Breast epithelium (tissue), 4 donors: ENCODE measurements at regions not wholly inside any gene's neighbourhood (a gene's known extent, or its start where the extent isn't known, plus 50 kb on each side); places are given as distances from the start of the nearest gene placed in this dataset.
"Not testable (repeated sequence)": the region's sequence is repeated elsewhere in the genome, so short reads cannot be mapped to it uniquely, and the experiment has no call there.

ENCODE experiments used
- DNase-seq, 2 donors: peaks; one replicate each; pipeline ENCODE4 v3.0.0-alpha.2; 2019; ENCODE audit warnings: low spot score in 2 of 2
- H3K27ac ChIP-seq, 2 donors: fragments of 200-600 bp; sonication (generic) in 1 of 2; one replicate each; pipeline ENCODE4 v1.5.1; 2016 to 2019; ENCODE audit warnings: mild to moderate bottlenecking in 1 of 2
- H3K27me3 ChIP-seq, 2 donors: fragments of 200-600 bp; sonication (generic) in 1 of 2; one replicate each; pipeline versions ENCODE4 v1.5.1 to v1.6.0; 2017 to 2019; ENCODE audit warnings: control low read depth in 1 of 2, mild to moderate bottlenecking in 1 of 2
- H3K36me3 ChIP-seq: fragments of 200-600 bp; one replicate; pipeline ENCODE4 v1.5.1; 2019
- H3K4me1 ChIP-seq, 2 donors: fragments of 200-600 bp; sonication (generic); one replicate each; pipeline ENCODE4 v1.5.1; 2016 to 2019; ENCODE audit warnings: control low read depth in 1 of 2
- H3K4me3 ChIP-seq, 3 donors: fragments of 200-600 bp; sonication (generic); 1 replicate in 2 of 3; 2 replicates in 1 of 3; pipeline ENCODE4 v1.5.1; 2016 to 2019; ENCODE audit warnings: mild to moderate bottlenecking in 3 of 3, moderate library complexity in 2 of 3
- H3K9me3 ChIP-seq, 2 donors: fragments of 200-600 bp; sonication (generic) in 1 of 2; one replicate each; pipeline ENCODE4 v1.5.1; 2016 to 2019; ENCODE audit warnings: control low read depth in 1 of 2
- CTCF ChIP-seq, 3 donors: fragments of 450-650 bp; IDR thresholded peaks; one replicate each; pipeline ENCODE4 v1.5.1; 2016 to 2017; ENCODE audit warnings: antibody characterized with exemption in 3 of 3, mild to moderate bottlenecking in 3 of 3, moderate library complexity in 3 of 3
- POLR2A ChIP-seq: fragments of 450-650 bp; IDR thresholded peaks from one replicate; pipeline ENCODE4 v1.6.1; 2016; ENCODE audit warnings: antibody characterized with exemption, mild to moderate bottlenecking, moderate library complexity
- POLR2AphosphoS5 ChIP-seq, 3 donors: sonication (generic); formaldehyde crosslinking; IDR thresholded peaks; one replicate each; pipeline ENCODE4 v1.6.1; 2017; ENCODE audit warnings: antibody characterized with exemption in 3 of 3
- intact Hi-C: fragments of 100-400 bp; cut with DNase I; formaldehyde crosslinking; loops from one replicate; pipeline ENCODE4 v1.15.1; 2023; ENCODE audit warnings: low total_unique reads

- Histone ChIP-seq H3K36me3 (no peaks in the 10 kb centered on the region), H3K9me3 (no peaks in the 10 kb centered on the region), H3K4me1 (no peaks in the 10 kb centered on the region), H3K4me3 (no peak overlapping the region), H3K27me3 (no peaks in the 10 kb centered on the region), H3K27ac (no peak overlapping the region)
- TF ChIP-seq CTCF (IDR thresholded peaks at IDR 0.05) (no peak), POLR2A (no peak), POLR2AphosphoS5 (IDR thresholded peaks at IDR 0.05) (no peak)
- DNase-seq = no peak
- intact Hi-C loops = no loop called here
These were observed 378.5 kb downstream of the CCSER2 start for GRCh38 chr10:84706875-84707274.

- TF ChIP-seq CTCF (IDR thresholded peaks at IDR 0.05) (no peak), POLR2AphosphoS5 (IDR thresholded peaks at IDR 0.05) (no peak), POLR2A (no peak)
- Histone ChIP-seq H3K4me3 (no peak overlapping the region), H3K4me1 (no peaks in the 10 kb centered on the region), H3K27ac (no peak overlapping the region), H3K27me3 (no peaks in the 10 kb centered on the region), H3K36me3 (no peaks in the 10 kb centered on the region), H3K9me3 (no peaks in the 10 kb centered on the region)
- no peak for DNase-seq
- intact Hi-C loops = loop anchor here (5.0 kb wide), 1 partner anchor 966 kb away; no protein-coding TSS in a partner anchor
These were observed 387.5 kb downstream of the CCSER2 start for GRCh38 chr10:84715911-84716310.

GRCh38 chr10:84718877-84719616 lies 390.7 kb downstream of the CCSER2 start:
- no peak for DNase-seq
- no peak for TF ChIP-seq POLR2A
- TF ChIP-seq CTCF (IDR thresholded peaks at IDR 0.05) = no peak
- TF ChIP-seq POLR2AphosphoS5 (IDR thresholded peaks at IDR 0.05) = no peak
- H3K27me3 ChIP-seq = no peaks in the 10 kb centered on the region
- H3K4me3 ChIP-seq = no peak overlapping the region
- no peaks in the 10 kb centered on the region for H3K4me1 ChIP-seq
- H3K9me3 ChIP-seq = no peaks in the 10 kb centered on the region
- H3K27ac ChIP-seq = no peak overlapping the region
- intact Hi-C loops = loop anchor here (5.0 kb wide), 1 partner anchor 963 kb away; no protein-coding TSS in a partner anchor
- no peaks in the 10 kb centered on the region for H3K36me3 ChIP-seq

GRCh38 chr10:84719687-84720086 lies 391.3 kb downstream of the CCSER2 start:
- intact Hi-C loops = loop anchor here (5.0 kb wide), 1 partner anchor 963 kb away; no protein-coding TSS in a partner anchor
- H3K27me3 ChIP-seq = no peaks in the 10 kb centered on the region
- no peak overlapping the region for H3K27ac ChIP-seq
- no peak for TF ChIP-seq POLR2A
- TF ChIP-seq POLR2AphosphoS5 (IDR thresholded peaks at IDR 0.05) = no peak
- no peak for TF ChIP-seq CTCF (IDR thresholded peaks at IDR 0.05)
- H3K9me3 ChIP-seq = no peaks in the 10 kb centered on the region
- H3K36me3 ChIP-seq = no peaks in the 10 kb centered on the region
- DNase-seq = no peak
- no peaks in the 10 kb centered on the region for H3K4me1 ChIP-seq
- no peak overlapping the region for H3K4me3 ChIP-seq

GRCh38 chr10:84727398-84727797 lies 399.0 kb downstream of the CCSER2 start:
- no peak overlapping the region for H3K4me3 ChIP-seq
- H3K4me1 ChIP-seq = no peaks in the 10 kb centered on the region
- peaks cover 0 to 5% of the 10 kb centered on the region in 2 donors for H3K9me3 ChIP-seq
- H3K27ac ChIP-seq = no peak overlapping the region
- no peaks in the 10 kb centered on the region for H3K27me3 ChIP-seq
- no peaks in the 10 kb centered on the region for H3K36me3 ChIP-seq
- TF ChIP-seq POLR2A (no peak), CTCF (IDR thresholded peaks at IDR 0.05) (no peak), POLR2AphosphoS5 (IDR thresholded peaks at IDR 0.05) (no peak)
- intact Hi-C loops = no loop called here
- DNase-seq = no peak

GRCh38 chr10:84739126-84739525 lies 410.7 kb downstream of the CCSER2 start:
- H3K4me3 ChIP-seq, H3K27ac ChIP-seq, H3K27me3 ChIP-seq, H3K36me3 ChIP-seq, H3K4me1 ChIP-seq, DNase-seq, intact Hi-C loops: not testable (repeated sequence)
- H3K9me3 ChIP-seq = peaks cover 0 to 16% of the 10 kb centered on the region in 2 donors
